GM18517 (cell line): ENCODE measurements at regions not wholly inside any gene's neighbourhood (a gene's known extent, or its start where the extent isn't known, plus 50 kb on each side); places are given as distances from the start of the nearest gene placed in this dataset.
"Not testable (repeated sequence)": the region's sequence is repeated elsewhere in the genome, so short reads cannot be mapped to it uniquely, and the experiment has no call there.

ENCODE experiments used
- ATAC-seq: cut with Tn5 transposase; IDR thresholded peaks from one replicate; pipeline ENCODE4 v1.9.1; 2021; ENCODE audit warnings: mild to moderate bottlenecking, moderate library complexity; ENCODE audit not compliant: unreplicated experiment

DNA sequence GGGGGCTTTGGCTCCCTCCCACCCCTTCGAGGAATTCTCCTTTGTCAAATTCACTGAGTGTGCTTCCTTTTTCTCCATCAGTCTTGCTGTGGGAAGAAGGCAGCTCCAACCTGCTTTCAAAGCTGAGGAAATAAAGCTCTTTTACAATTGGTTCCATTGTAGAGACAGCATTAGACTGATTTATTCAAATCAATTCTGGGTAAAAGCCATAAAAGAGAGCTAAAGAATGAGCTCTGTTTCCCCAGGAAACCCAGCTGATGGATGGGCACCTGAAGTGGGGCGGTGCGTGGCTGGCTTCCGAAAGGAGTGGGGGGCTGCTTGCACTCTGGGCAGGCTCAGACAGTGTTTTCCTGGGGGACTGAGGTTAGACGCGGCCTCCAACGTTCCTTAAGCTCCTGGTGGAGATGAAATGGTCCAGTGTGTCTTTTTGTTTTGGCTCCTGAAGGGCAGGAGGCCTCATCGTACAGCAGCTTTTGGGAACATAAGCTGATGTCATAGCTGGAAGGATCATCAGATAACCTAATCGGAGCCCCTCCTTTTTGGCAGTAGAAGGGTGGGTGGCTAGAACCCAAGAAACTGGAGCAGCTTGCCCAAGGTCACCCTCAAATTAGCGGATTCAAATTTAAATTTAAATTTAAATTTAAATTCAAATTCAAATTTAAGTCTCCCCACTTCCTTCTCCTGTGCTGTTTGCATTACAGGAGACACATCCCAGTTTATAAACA, 128.5 kb upstream of the EEF2KMT start:
- ATAC-seq = no peak

GRCh38 chr16:5222761-5223160, 125.2 kb upstream of the EEF2KMT start:
- no peak for ATAC-seq

DNA sequence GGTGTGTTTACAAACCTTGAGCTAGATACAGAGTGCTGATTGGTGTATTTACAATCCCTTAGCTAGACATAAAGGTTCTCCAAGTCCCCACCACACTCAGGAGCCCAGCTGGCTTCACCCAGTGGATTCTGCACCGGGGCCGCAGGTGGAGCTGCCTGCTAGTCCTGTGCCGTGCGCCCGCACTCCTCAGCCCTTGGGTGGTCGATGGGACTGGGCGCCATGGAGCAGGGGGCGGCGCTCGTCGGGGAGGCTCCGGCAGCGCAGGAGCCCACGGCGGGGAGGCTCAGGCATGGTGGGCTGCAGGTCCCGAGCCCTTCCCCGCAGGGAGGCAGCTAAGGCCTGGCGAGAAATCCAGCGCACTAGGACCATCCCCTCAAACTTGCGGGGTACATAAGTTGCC, 124.2 kb upstream of the EEF2KMT start:
- ATAC-seq = not testable (repeated sequence)

- ATAC-seq = no peak
These were observed 123.1 kb upstream of the EEF2KMT start for GRCh38 chr16:5220705-5221104.

GRCh38 chr16:5216441-5217080, 119.0 kb upstream of the EEF2KMT start:
- no peak for ATAC-seq

GRCh38 chr16:5215901-5216300, 118.3 kb upstream of the EEF2KMT start:
- ATAC-seq = no peak

DNA sequence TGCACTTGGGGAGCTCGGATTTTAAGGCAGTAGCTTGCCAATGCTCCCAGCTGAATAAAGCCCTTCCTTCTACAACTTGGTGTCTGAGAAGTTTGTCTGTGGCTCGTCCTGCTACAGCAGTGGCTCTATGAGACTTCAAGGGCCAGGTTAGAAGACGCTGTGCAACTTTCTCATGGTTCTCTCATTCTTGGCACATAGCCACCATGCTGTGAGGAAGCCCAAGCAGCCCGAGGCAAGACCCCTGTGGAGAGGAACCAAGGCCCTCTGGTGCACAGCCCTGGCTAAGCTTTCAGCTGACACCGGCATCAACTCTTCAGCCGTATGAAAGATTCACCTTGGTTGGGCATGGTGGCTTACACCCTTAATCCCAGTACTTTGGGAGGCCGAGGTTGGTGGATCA, 116.9 kb upstream of the EEF2KMT start:
- ATAC-seq = no peak

- not testable (repeated sequence) for ATAC-seq
These were observed 114.9 kb upstream of the EEF2KMT start for GRCh38 chr16:5212501-5212900.

- not testable (repeated sequence) for ATAC-seq
These were observed 110.4 kb upstream of the EEF2KMT start for GRCh38 chr16:5207862-5208498.

DNA sequence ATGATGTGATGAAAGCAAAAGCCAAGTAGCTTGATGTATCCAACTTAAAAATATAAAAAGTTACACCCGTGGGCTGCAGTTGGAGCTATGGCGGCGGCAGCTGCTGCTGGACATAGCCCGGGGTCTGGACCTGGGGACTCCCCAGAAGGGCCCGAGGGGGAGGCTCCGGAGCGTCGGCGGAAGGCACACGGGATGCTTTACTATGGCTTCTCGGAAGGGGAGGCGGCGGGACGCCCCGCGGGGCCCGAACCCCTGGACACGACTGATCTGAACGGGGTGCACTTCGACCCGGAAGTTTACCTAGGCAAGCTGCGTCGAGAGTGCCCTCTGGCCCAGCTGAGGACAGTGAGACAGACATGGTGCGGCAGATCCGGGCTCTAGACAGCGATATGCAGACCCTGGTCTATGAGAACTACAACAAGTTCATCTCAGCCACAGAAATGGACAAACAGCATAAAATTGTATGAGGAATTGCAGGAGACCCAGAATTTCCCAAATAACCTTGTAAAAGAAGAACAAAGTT, 109.5 kb upstream of the EEF2KMT start:
- no peak for ATAC-seq

DNA sequence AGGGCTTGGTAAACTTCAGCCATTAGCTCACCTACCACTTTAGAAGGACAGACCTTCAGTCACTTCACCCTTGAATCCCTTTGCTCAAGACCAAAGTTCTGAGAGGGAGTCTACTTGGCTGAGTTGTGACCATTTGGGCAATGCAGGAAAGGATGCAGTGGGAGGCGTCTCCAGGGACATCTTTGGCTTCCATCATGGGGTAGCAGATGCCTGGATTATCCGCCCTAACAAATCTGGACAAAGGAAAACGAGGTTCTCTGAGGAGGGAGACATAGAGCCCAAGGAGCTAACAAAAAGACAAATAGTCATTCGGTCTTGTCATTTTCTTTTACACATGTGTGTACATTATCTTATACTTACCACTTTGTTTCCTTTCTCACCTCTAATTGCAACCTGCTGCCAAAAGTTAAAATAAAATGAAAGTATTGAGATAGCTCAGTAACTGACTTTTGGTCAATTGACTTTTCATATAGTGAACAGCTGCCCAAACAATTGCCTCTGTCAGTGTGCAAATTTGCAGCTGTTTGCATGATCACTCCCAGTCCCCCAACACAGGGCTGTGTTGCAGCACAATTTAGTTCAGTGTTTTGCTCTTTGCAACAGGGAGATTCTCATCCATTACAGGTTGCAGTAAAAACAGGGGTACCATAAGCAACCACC, 108.9 kb upstream of the EEF2KMT start:
- no peak for ATAC-seq

- no peak for ATAC-seq
These were observed 107.9 kb upstream of the EEF2KMT start for GRCh38 chr16:5205361-5206040.

DNA sequence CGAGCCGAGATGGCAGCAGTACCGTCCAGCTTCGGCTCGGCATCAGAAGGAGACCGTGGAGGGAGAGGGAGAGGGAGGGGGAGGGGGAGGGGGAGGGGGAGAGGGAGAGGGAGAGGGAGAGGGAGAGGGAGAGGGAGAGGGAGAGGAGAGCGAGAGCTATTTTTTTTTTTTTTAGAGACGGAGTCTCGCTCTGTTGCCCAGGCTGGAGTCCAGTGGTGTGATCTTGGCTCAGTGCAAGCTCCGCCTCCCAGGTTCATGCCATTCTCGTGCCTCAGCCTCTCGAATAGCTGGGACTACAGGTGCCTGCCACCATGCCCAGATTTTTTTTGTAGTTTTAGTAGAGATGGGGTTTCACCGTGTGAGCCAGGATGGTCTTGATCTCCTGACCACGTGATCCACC, 106.1 kb upstream of the EEF2KMT start:
- ATAC-seq = not testable (repeated sequence)

DNA sequence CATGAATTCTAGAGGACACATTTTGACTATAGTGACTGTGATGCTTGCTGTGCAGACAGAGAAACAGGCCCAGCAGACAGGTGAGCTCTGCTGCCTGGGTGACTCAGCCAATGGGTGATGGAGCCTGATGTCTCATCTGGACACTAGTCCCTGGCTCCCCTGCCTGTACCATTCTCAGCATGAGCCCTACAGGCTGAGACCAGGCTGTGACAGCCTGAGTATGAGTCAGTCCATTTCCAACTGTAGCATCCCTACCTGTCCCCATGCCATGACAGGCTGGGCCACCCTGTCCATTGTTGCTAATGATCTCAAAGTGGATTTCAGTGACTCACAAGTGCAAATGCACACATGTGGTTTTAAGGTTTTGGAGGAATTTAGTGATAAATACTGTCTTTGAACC, 102.5 kb upstream of the EEF2KMT start:
- no peak for ATAC-seq

GRCh38 chr16:5196204-5196603, 98.6 kb upstream of the EEF2KMT start:
- ATAC-seq = no peak

DNA sequence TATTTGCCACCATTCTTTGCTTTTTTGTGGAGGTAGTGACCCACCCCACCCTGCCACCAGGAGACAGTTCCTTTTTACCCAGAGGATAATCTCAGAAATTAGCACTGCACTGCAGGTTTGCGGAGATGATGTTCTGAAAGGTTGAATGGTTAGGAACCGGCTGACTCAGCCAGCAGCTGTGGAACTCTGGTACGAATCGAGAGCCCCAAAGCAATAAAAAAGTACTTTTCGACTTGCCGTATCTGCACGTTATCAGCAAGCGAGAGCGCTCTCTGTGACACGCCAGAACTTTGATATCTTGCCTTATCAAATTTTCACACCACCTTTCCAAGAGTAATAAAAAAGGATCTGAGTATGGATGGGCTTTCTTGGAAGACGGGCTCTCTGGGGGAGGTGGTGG, 96.3 kb upstream of the EEF2KMT start:
- ATAC-seq = no peak

- no peak for ATAC-seq
These were observed 91.4 kb upstream of the EEF2KMT start for GRCh38 chr16:5188989-5189352.

DNA sequence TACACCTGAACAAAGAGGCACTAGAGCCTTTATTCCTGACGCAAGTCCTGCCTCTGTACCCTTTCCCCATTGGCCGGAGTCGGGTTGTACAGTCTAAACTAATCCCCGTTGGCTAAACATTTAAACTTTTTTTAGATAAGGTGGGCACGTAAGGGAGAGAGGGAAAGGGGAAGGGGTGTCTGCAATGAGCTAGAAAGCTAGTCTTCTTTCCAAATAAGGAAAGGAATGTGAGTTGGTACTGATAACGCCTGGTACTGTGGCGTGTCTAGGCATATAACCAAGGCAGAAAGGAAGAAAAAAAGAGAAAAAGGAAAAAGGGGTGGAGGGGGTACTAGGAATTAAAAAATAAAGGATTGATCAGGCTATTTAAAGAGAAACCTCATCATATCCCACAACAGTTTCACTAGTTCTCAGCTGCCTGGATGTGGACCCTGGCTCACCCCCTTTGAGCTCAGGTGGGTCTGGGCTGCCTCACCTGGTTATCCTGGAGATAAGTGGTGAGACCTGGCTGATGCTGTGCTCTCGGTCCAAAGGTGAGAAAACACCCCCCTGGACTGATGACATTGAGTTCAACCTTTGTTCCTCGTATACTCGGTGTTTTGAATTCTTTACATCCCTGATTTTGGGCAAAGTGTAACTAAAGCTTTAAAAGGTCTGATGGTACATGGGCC, 90.9 kb upstream of the EEF2KMT start:
- no peak for ATAC-seq

DNA sequence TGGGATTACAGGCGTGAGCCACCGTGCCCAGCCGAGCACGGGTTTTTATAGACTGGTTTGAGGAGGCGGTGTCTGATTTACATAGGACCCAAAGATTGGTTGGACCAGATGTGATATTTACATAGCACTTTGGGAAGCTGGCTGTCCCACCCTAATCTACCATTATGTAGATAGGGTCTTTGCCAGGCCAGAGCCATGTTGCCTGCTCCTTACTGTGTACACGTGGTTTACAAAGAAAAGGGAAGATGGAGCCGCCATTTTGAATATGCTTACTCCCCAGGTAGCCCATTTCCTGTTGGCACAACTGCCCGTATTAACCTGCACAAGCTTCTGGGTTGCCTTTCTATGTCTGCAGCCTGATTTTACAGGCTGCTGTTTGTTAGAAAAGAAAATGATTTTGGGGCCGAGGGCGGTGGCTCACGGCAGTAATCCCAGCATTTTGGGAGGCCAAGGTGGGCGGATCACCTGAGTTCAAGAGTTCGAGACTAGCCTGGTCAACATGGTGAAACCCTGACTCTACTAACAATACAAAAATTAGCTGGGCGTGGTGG, 89.9 kb upstream of the EEF2KMT start:
- ATAC-seq = no peak

- no peak for ATAC-seq
These were observed 88.8 kb upstream of the EEF2KMT start for GRCh38 chr16:5186381-5186903.
